H1 (cell line): ENCODE measurements at regions not wholly inside any gene's neighbourhood (a gene's known extent, or its start where the extent isn't known, plus 50 kb on each side); places are given as distances from the start of the nearest gene placed in this dataset.

Source experiments
- EZH2 ChIP-seq: fragments of 200-600 bp; sonication (generic); IDR thresholded peaks from 2 replicates; pipeline ENCODE4 v1.7.1; 2012; ENCODE audit warnings: low read depth, mild to moderate bottlenecking, moderate library complexity, low read length, inconsistent platforms; ENCODE audit not compliant: severe bottlenecking
- HDAC2 ChIP-seq, 2 experiments: fragments of 300-600 bp in 1 of 2; sonication (generic) in 1 of 2; IDR thresholded peaks; 2 replicates each; pipeline ENCODE4 v1.6.1; 2011 to 2012; ENCODE audit warnings: low read depth in 2 of 2, low read length in 2 of 2, mild to moderate bottlenecking in 2 of 2, moderate library complexity in 2 of 2, borderline replicate concordance in 1 of 2, inconsistent platforms in 1 of 2
- JUN ChIP-seq: IDR thresholded peaks from 2 replicates; pipeline ENCODE4 v1.6.1; 2011; ENCODE audit warnings: low read depth, mild to moderate bottlenecking, improper control_type of control experiment, low read length
- KDM4A ChIP-seq: IDR thresholded peaks from one replicate; pipeline ENCODE4 v1.7.1; 2012; ENCODE audit warnings: low read depth, mild to moderate bottlenecking, moderate library complexity, low read length, inconsistent platforms; ENCODE audit not compliant: severe bottlenecking
- MAFK ChIP-seq: IDR thresholded peaks from 2 replicates; pipeline ENCODE4 v1.6.1; 2012; ENCODE audit warnings: low read depth, mild to moderate bottlenecking, improper control_type of control experiment, low read length
- POLR2A ChIP-seq, 2 experiments: IDR thresholded peaks; 1 replicate in 1 of 2; 2 replicates in 1 of 2; pipeline ENCODE4 v1.6.1; 2011; ENCODE audit warnings: low read depth in 2 of 2, low read length in 2 of 2, mild to moderate bottlenecking in 2 of 2; ENCODE audit errors: control extremely low read depth in 1 of 2
- POLR2AphosphoS5 ChIP-seq: IDR thresholded peaks from 2 replicates; pipeline ENCODE4 v1.6.1; 2011; ENCODE audit warnings: low read depth, low read length
- SAP30 ChIP-seq: fragments of 300-600 bp; sonication (generic); IDR thresholded peaks from 2 replicates; pipeline ENCODE4 v1.7.1; 2012; ENCODE audit warnings: low read length, moderate library complexity, mild to moderate bottlenecking, inconsistent platforms; ENCODE audit not compliant: insufficient read depth, insufficient replicate concordance
- SUZ12 ChIP-seq: fragments of 200-600 bp; sonication (generic); IDR thresholded peaks from 2 replicates; pipeline ENCODE4 v1.6.1; 2012; ENCODE audit warnings: mild to moderate bottlenecking, inconsistent platforms, low read length, moderate library complexity, mixed read lengths
- TCF12 ChIP-seq: IDR thresholded peaks from 2 replicates; pipeline ENCODE4 v1.6.1; 2011; ENCODE audit warnings: low read depth, mild to moderate bottlenecking, low read length
- TF ChIP-seq, protein P1 (sequence below), 3 experiments: IDR thresholded peaks; 1 replicate in 2 of 3; 2 replicates in 1 of 3; pipeline versions ENCODE4 v1.5.1 to v1.6.1; 2011; ENCODE audit warnings: low read length in 3 of 3, mild to moderate bottlenecking in 3 of 3, inconsistent platforms in 2 of 3, low read depth in 1 of 3, moderate library complexity in 1 of 3; ENCODE audit not compliant: insufficient read depth in 1 of 3; ENCODE audit errors: control extremely low read depth in 1 of 3

DNA sequence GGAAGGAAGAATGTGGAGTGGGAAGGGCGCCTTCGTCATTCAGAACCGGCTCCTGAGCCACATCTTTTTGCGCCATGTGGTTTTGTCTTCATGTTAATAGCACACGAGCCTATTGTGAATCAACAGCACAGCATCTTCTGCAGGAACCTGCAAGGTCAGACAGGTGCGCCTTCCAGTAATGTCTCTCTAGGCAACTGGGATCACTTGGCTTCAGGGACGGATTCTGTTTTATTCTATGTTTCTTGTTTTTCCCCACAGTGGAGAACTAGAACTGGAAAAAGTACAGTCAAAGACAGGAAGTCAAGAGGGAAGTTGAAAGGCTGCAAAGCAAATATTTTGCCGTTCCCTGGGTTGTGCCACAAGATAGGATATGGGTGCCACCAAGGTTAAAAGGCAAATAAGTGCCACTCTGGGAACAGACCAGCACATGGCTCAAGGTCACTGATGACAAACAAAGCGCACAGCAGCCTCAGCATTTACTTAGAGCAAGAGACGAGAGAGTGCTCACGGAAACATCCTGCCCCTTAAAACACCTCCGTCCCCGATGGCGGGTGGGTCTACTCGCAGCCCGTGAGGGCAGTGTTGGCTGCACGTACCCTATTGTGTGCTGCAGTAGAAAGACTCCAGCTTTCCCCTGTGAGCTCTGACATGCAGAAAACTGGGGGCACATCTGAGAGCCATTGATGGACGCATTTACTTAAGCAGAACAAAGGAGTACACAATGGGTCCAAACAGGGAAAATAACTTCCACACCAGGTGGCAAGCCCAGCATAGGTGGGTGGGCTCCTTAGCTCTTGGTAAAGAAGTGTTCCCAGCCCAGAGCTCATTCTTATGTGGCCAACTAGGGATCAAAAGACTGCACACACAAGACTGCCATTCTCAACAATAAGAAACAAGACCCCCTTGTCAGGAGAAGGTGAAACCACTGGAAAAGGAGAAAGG, 107.2 kb upstream of the PARD3B start:
- TF ChIP-seq, protein P1, sequence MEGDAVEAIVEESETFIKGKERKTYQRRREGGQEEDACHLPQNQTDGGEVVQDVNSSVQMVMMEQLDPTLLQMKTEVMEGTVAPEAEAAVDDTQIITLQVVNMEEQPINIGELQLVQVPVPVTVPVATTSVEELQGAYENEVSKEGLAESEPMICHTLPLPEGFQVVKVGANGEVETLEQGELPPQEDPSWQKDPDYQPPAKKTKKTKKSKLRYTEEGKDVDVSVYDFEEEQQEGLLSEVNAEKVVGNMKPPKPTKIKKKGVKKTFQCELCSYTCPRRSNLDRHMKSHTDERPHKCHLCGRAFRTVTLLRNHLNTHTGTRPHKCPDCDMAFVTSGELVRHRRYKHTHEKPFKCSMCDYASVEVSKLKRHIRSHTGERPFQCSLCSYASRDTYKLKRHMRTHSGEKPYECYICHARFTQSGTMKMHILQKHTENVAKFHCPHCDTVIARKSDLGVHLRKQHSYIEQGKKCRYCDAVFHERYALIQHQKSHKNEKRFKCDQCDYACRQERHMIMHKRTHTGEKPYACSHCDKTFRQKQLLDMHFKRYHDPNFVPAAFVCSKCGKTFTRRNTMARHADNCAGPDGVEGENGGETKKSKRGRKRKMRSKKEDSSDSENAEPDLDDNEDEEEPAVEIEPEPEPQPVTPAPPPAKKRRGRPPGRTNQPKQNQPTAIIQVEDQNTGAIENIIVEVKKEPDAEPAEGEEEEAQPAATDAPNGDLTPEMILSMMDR (IDR thresholded peaks at IDR 0.05; ENCODE audit: control extremely low read depth in 1 of 3, insufficient read depth in 1 of 3, low read depth in 1 of 3, low read length in 3 of 3), result no peak
- TF ChIP-seq MAFK (no peak), POLR2AphosphoS5 (no peak), TCF12 (no peak), JUN (no peak), EZH2 (no peak), SAP30 (no peak), KDM4A (no peak), HDAC2 (IDR thresholded peaks at IDR 0.05; ENCODE audit: borderline replicate concordance in 1 of 2, low read depth in 2 of 2, low read length in 2 of 2) (no peak), POLR2A (IDR thresholded peaks at IDR 0.05; ENCODE audit: control extremely low read depth in 1 of 2, low read depth in 2 of 2, low read length in 2 of 2) (no peak), SUZ12 (no peak)
